CD4-positive, CD25-positive, alpha-beta regulatory T cell (primary cell): ENCODE measurements at regions not wholly inside any gene's neighbourhood (a gene's known extent, or its start where the extent isn't known, plus 50 kb on each side); places are given as distances from the start of the nearest gene placed in this dataset.
A peak's percentile ranks its signal among the peaks of the same experiment; 100 is the strongest.

ENCODE experiments used
- ATAC-seq, 2 donors: fragments of 150-1000 bp; cut with Tn5 transposase; one replicate each; pipeline ENCODE4 v1.10.0; 2021; ENCODE audit warnings: low read depth in 2 of 2, moderate number of reproducible peaks in 2 of 2, moderate library complexity in 1 of 2
- DNase-seq, 3 donors: peaks; one replicate each; pipeline versions ENCODE4 v3.0.0 to v3.0.0-alpha.2; 2012 to 2022; ENCODE audit warnings: mixed read lengths in 1 of 3
- H3K27ac ChIP-seq: one replicate; pipeline ENCODE4 v1.7.0; 2013; ENCODE audit warnings: mild to moderate bottlenecking, low read length; ENCODE audit not compliant: insufficient read depth, poor library complexity, severe bottlenecking
- H3K27me3 ChIP-seq: one replicate; pipeline ENCODE4 v1.7.0; 2013; ENCODE audit warnings: low read length; ENCODE audit not compliant: control insufficient read depth, insufficient read depth
- H3K36me3 ChIP-seq: one replicate; pipeline ENCODE4 v1.7.0; 2013; ENCODE audit warnings: mild to moderate bottlenecking, low read length, moderate library complexity; ENCODE audit not compliant: control insufficient read depth, insufficient read depth
- H3K4me1 ChIP-seq: 2 replicates; pipeline ENCODE4 v1.7.0; 2013; ENCODE audit warnings: mild to moderate bottlenecking, low read length; ENCODE audit not compliant: insufficient read depth, control insufficient read depth, poor library complexity, severe bottlenecking
- H3K4me3 ChIP-seq: one replicate; pipeline ENCODE4 v1.7.0; 2013; ENCODE audit warnings: low read depth, mild to moderate bottlenecking, low read length, moderate library complexity
- H3K9me3 ChIP-seq, 2 experiments: 1 replicate in 1 of 2; 2 replicates in 1 of 2; pipeline ENCODE4 v1.7.0; 2013; ENCODE audit warnings: low read length in 2 of 2, mild to moderate bottlenecking in 1 of 2, moderate library complexity in 1 of 2; ENCODE audit not compliant: control insufficient read depth in 2 of 2
- H3K27ac Mint-ChIP-seq, 3 donors: one replicate each; pipeline ENCODE4 v1.8.0; 2020 to 2022; ENCODE audit warnings: mild to moderate bottlenecking in 3 of 3, mixed read lengths in 3 of 3, moderate library complexity in 2 of 3
- H3K27me3 Mint-ChIP-seq: one replicate; pipeline ENCODE4 v1.8.0; 2022; ENCODE audit warnings: mild to moderate bottlenecking, mixed read lengths
- H3K36me3 Mint-ChIP-seq: one replicate; pipeline ENCODE4 v1.8.0; 2020; ENCODE audit warnings: mixed read lengths
- H3K4me1 Mint-ChIP-seq, 4 donors: one replicate each; pipeline ENCODE4 v1.8.0; 2020 to 2022; ENCODE audit warnings: mixed read lengths in 4 of 4, mild to moderate bottlenecking in 1 of 4
- H3K4me3 Mint-ChIP-seq, 4 donors: one replicate each; pipeline ENCODE4 v1.8.0; 2020 to 2022; ENCODE audit warnings: mild to moderate bottlenecking in 4 of 4, mixed read lengths in 4 of 4, moderate library complexity in 3 of 4
- H3K9me3 Mint-ChIP-seq, 7 donors: one replicate each; pipeline ENCODE4 v1.8.0; 2020 to 2022; ENCODE audit warnings: mixed read lengths in 7 of 7, mild to moderate bottlenecking in 3 of 7, moderate library complexity in 2 of 7

- H3K36me3 Mint-ChIP-seq = no peaks in the 10 kb centered on the region
- H3K27me3 Mint-ChIP-seq = no peaks in the 10 kb centered on the region
- ATAC-seq = no peak
- no peaks in the 10 kb centered on the region for H3K27me3 ChIP-seq
- H3K4me3 ChIP-seq = no peak overlapping the region
- H3K4me1 ChIP-seq = no peaks in the 10 kb centered on the region
- no peak for DNase-seq
- H3K27ac Mint-ChIP-seq = peak overlapping the region in 1 of 3 donors; percentile 4
- no peak overlapping the region for H3K4me3 Mint-ChIP-seq
- no peak overlapping the region for H3K27ac ChIP-seq
- H3K36me3 ChIP-seq = no peaks in the 10 kb centered on the region
- no peaks in the 10 kb centered on the region for H3K4me1 Mint-ChIP-seq
- H3K9me3 ChIP-seq = no peaks in the 10 kb centered on the region
- H3K9me3 Mint-ChIP-seq = peaks cover 2 to 35% (median 8%) of the 10 kb centered on the region in 7 donors
Observed at GRCh38 chr2:76316691-76317090, 606.0 kb upstream of the GCFC2 start.

DNA sequence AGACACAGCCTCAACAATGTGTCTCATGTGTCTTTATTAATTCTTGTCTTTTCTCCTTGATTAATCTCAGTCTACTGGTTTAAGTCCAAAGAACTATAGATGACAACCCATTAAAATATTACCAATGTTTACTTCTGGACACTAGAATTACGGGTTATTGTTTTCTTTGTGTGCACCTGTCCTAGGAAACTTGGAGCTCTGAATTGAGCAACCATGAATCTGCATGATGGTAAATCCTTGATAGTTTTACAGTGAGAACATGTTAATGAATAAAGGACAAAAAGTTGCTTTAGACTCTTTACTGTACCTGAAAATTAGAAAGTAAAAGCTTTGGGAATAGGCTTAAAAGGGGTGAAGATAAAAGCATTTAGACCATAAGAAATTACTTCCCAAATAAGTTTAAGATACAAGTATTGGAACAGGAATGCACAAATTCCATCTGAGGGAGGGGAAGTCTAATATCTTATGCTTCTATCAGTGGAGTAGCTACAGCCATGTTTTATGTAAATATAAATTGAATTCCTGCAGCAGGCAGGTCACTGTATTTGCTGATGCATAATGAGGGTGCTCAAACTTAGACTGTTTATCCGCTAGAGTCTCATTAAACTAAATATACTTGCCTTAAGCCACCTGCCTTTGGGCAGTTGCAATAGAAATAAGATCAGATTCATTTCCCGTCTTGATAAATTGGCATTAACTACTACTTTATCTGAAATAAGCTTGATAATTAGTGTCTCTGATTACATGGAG, 603.7 kb upstream of the GCFC2 start:
- H3K9me3 ChIP-seq = no peaks in the 10 kb centered on the region
- no peak overlapping the region for H3K4me3 ChIP-seq
- H3K9me3 Mint-ChIP-seq = peaks cover 4 to 30% (median 9%) of the 10 kb centered on the region in 7 donors
- H3K4me3 Mint-ChIP-seq = no peak overlapping the region
- no peaks in the 10 kb centered on the region for H3K4me1 ChIP-seq
- no peak for DNase-seq
- H3K27ac ChIP-seq = no peak overlapping the region
- H3K27ac Mint-ChIP-seq = no peak overlapping the region
- no peak for ATAC-seq
- no peaks in the 10 kb centered on the region for H3K27me3 ChIP-seq
- no peaks in the 10 kb centered on the region for H3K36me3 Mint-ChIP-seq
- no peaks in the 10 kb centered on the region for H3K27me3 Mint-ChIP-seq
- H3K4me1 Mint-ChIP-seq = no peaks in the 10 kb centered on the region
- H3K36me3 ChIP-seq = no peaks in the 10 kb centered on the region

DNA sequence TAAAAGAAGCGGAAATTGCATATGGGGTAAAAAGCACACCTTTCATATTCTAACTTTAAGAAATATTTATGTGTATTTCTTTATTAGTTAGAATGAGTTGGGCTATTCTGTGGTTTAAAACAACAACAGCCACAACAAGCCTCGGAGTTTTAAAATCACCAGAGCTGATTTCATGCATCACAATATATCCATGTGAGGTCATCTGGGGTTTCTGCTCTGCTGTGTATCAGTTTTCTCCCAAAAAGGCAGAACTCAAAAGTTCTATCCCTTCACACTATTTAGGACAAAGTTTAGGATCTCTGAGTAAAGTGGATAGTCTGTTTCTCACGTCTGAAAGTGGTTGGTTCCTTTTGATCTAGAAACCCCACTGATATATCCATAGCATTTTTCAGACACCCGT, 601.5 kb upstream of the GCFC2 start:
- no peaks in the 10 kb centered on the region for H3K27me3 ChIP-seq
- no peak overlapping the region for H3K27ac ChIP-seq
- H3K9me3 ChIP-seq = no peaks in the 10 kb centered on the region
- H3K4me3 ChIP-seq = no peak overlapping the region
- Mint-ChIP-seq H3K9me3 (peaks cover 4 to 19% (median 6%) of the 10 kb centered on the region in 7 donors), H3K4me3 (no peak overlapping the region), H3K27me3 (no peaks in the 10 kb centered on the region), H3K36me3 (no peaks in the 10 kb centered on the region), H3K27ac (no peak overlapping the region), H3K4me1 (no peaks in the 10 kb centered on the region)
- DNase-seq (no peak), ATAC-seq (no peak)
- H3K36me3 ChIP-seq = no peaks in the 10 kb centered on the region
- H3K4me1 ChIP-seq = no peaks in the 10 kb centered on the region

GRCh38 chr2:76311728-76312127, 601.0 kb upstream of the GCFC2 start:
- ATAC-seq = no peak
- Mint-ChIP-seq H3K27ac (no peak overlapping the region), H3K36me3 (no peaks in the 10 kb centered on the region)

DNA sequence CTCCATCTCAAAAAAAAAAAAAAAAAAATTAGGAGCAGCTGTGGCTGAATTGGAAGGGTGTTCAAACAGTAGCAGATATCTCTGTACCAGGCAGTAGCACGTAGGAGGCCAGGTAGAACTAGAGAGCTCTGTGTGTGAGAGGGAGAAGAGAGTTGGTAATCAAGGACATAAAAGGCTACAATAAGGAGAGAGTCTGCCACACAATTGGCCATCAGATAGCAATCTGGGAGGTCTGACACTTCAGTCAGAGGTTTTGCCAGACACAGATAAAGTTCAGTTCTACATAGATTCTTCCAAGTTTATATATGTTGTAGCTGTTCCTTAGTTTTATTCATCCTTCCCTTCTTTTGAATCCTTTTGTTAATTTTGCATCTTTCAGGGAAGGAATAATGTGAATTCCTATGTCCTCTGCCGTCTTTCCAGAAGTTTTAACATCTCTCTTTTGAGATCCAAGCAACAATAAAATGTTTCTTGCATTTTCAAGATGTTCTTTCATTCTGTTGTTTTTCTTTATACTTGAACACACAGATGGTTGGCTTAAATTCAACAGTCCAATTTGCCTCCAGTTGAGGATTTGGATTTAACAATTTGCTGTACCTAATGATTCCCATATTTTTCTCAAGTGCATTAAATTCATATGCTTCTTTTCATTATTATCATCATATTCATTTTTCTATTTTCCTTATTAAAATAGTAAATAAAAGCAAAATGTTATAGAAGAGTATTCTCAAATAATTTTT, 600.3 kb upstream of the GCFC2 start:
- DNase-seq = no peak

More at GRCh38 chr2:76311728-76312127, 601.0 kb upstream of the GCFC2 start:
- H3K4me1 Mint-ChIP-seq = no peaks in the 10 kb centered on the region
- peaks cover 5 to 14% (median 7%) of the 10 kb centered on the region in 7 donors for H3K9me3 Mint-ChIP-seq
- Histone ChIP-seq H3K36me3 (no peaks in the 10 kb centered on the region), H3K9me3 (no peaks in the 10 kb centered on the region), H3K4me1 (no peaks in the 10 kb centered on the region), H3K27me3 (no peaks in the 10 kb centered on the region), H3K4me3 (no peak overlapping the region), H3K27ac (no peak overlapping the region)
- no peak overlapping the region for H3K4me3 Mint-ChIP-seq
- DNase-seq = no peak
- H3K27me3 Mint-ChIP-seq = no peaks in the 10 kb centered on the region

GRCh38 chr2:76307495-76307894, 596.8 kb upstream of the GCFC2 start:
- DNase-seq (no peak), ATAC-seq (no peak)
- no peaks in the 10 kb centered on the region for H3K36me3 Mint-ChIP-seq
- no peaks in the 10 kb centered on the region for H3K27me3 Mint-ChIP-seq
- no peaks in the 10 kb centered on the region for H3K4me1 Mint-ChIP-seq
- peaks cover 5 to 23% (median 11%) of the 10 kb centered on the region in 7 donors for H3K9me3 Mint-ChIP-seq
- no peak overlapping the region for H3K27ac Mint-ChIP-seq
- no peaks in the 10 kb centered on the region for H3K27me3 ChIP-seq
- peaks cover 0 to 5% of the 10 kb centered on the region in 2 experiments for H3K9me3 ChIP-seq
- no peaks in the 10 kb centered on the region for H3K4me1 ChIP-seq
- no peak overlapping the region for H3K4me3 Mint-ChIP-seq
- H3K36me3 ChIP-seq = no peaks in the 10 kb centered on the region
- H3K27ac ChIP-seq = no peak overlapping the region
- H3K4me3 ChIP-seq = no peak overlapping the region

More for the DNA sequence above, 600.3 kb upstream of the GCFC2 start:
- Histone ChIP-seq H3K4me3 (no peak overlapping the region), H3K36me3 (no peaks in the 10 kb centered on the region), H3K27ac (no peak overlapping the region), H3K9me3 (peaks cover 0 to under 1% of the 10 kb centered on the region in 2 experiments), H3K27me3 (no peaks in the 10 kb centered on the region), H3K4me1 (no peaks in the 10 kb centered on the region)
- no peaks in the 10 kb centered on the region for H3K36me3 Mint-ChIP-seq
- no peak overlapping the region for H3K4me3 Mint-ChIP-seq
- peaks cover 5 to 14% (median 7%) of the 10 kb centered on the region in 7 donors for H3K9me3 Mint-ChIP-seq
- H3K27me3 Mint-ChIP-seq = no peaks in the 10 kb centered on the region
- no peak overlapping the region for H3K27ac Mint-ChIP-seq
- no peak for ATAC-seq
- no peaks in the 10 kb centered on the region for H3K4me1 Mint-ChIP-seq

DNA sequence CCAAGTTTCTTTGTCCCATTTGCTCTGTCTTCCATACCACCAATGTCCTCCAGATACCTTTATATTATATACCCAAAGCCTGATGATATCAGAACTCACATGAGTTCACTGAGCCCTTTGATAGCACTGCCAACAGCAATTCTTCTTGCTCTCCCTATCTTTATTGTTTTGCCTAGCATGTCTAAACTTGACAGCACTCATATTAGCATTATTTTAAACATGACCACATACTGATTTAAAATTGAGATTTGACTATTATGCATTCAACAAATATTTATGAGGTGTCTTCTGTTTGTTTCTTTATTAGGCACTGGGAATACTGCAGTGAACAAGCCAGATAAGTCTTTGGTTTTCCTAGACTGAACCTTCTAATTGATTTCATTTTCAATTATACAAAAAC, 587.3 kb upstream of the GCFC2 start:
- Mint-ChIP-seq H3K36me3 (no peaks in the 10 kb centered on the region), H3K4me3 (no peak overlapping the region), H3K27ac (no peak overlapping the region), H3K4me1 (no peaks in the 10 kb centered on the region), H3K9me3 (peaks cover 0 to 11% (median 4%) of the 10 kb centered on the region in 7 donors), H3K27me3 (no peaks in the 10 kb centered on the region)
- ATAC-seq (no peak), DNase-seq (no peak)
- Histone ChIP-seq H3K27ac (no peak overlapping the region), H3K9me3 (no peaks in the 10 kb centered on the region), H3K4me1 (no peaks in the 10 kb centered on the region), H3K27me3 (no peaks in the 10 kb centered on the region), H3K4me3 (no peak overlapping the region), H3K36me3 (no peaks in the 10 kb centered on the region)
